K562 (cell line): ENCODE measurements at regions not wholly inside any gene's neighbourhood (a gene's known extent, or its start where the extent isn't known, plus 50 kb on each side); places are given as distances from the start of the nearest gene placed in this dataset.
"Not testable (repeated sequence)": the region's sequence is repeated elsewhere in the genome, so short reads cannot be mapped to it uniquely, and the experiment has no call there.

Experiments used
- GATAD2A ChIP-seq: fragments of 450-650 bp; IDR thresholded peaks from 2 replicates; pipeline ENCODE4 v1.6.1; 2017
- LARP7 ChIP-seq: fragments of 450-650 bp; IDR thresholded peaks from 2 replicates; pipeline ENCODE4 v1.6.1; 2016
- RCOR1 ChIP-seq, 2 experiments: IDR thresholded peaks; 2 replicates each; pipeline ENCODE4 v1.6.1; 2012; ENCODE audit warnings: low read depth in 2 of 2, low read length in 2 of 2, borderline replicate concordance in 1 of 2, improper control_type of control experiment in 1 of 2
- TF ChIP-seq, protein P1 (sequence below): fragments of 250-450 bp; sonication (Bioruptor Pico); IDR thresholded peaks from 2 replicates; pipeline ENCODE4 v1.4.0; 2020

DNA sequence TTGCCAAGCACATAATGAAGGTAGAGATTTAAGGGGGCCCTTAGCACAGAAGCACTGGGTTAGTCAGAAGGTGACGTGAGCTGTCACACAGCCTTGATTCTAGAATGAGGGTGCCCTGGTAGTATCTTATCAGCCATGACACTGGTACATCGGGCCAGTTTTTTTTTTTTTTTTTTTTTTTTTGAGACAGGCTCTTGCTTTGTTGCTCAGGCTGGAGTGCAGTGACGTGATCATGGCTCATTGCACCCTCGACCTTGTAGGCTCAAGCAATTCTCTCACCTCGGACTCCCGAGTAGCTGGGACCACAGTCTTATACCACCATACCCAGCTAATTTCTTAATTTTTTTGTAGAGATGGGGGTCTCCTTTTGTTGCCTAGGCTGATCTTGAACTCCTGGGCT lies 872.6 kb upstream of the DEFB115 start:
- not testable (repeated sequence) for TF ChIP-seq LARP7; GATAD2A; RCOR1 (IDR thresholded peaks at IDR 0.05; ENCODE audit: borderline replicate concordance in 1 of 2, low read depth in 2 of 2, low read length in 2 of 2)
- TF ChIP-seq, protein P1, sequence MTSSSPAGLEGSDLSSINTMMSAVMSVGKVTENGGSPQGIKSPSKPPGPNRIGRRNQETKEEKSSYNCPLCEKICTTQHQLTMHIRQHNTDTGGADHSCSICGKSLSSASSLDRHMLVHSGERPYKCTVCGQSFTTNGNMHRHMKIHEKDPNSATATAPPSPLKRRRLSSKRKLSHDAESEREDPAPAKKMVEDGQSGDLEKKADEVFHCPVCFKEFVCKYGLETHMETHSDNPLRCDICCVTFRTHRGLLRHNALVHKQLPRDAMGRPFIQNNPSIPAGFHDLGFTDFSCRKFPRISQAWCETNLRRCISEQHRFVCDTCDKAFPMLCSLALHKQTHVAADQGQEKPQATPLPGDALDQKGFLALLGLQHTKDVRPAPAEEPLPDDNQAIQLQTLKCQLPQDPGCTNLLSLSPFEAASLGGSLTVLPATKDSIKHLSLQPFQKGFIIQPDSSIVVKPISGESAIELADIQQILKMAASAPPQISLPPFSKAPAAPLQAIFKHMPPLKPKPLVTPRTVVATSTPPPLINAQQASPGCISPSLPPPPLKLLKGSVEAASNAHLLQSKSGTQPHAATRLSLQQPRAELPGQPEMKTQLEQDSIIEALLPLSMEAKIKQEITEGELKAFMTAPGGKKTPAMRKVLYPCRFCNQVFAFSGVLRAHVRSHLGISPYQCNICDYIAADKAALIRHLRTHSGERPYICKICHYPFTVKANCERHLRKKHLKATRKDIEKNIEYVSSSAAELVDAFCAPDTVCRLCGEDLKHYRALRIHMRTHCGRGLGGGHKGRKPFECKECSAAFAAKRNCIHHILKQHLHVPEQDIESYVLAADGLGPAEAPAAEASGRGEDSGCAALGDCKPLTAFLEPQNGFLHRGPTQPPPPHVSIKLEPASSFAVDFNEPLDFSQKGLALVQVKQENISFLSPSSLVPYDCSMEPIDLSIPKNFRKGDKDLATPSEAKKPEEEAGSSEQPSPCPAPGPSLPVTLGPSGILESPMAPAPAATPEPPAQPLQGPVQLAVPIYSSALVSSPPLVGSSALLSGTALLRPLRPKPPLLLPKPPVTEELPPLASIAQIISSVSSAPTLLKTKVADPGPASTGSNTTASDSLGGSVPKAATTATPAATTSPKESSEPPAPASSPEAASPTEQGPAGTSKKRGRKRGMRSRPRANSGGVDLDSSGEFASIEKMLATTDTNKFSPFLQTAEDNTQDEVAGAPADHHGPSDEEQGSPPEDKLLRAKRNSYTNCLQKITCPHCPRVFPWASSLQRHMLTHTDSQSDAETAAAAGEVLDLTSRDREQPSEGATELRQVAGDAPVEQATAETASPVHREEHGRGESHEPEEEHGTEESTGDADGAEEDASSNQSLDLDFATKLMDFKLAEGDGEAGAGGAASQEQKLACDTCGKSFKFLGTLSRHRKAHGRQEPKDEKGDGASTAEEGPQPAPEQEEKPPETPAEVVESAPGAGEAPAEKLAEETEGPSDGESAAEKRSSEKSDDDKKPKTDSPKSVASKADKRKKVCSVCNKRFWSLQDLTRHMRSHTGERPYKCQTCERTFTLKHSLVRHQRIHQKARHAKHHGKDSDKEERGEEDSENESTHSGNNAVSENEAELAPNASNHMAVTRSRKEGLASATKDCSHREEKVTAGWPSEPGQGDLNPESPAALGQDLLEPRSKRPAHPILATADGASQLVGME, result not testable (repeated sequence)
